COLO829 (cell line): ENCODE measurements at regions not wholly inside any gene's neighbourhood (a gene's known extent, or its start where the extent isn't known, plus 50 kb on each side); places are given as distances from the start of the nearest gene placed in this dataset.

ENCODE experiments used
- DNase-seq: peaks from one replicate; pipeline ENCODE4 v3.0.0; 2012; ENCODE audit warnings: low spot score

GRCh38 chrX:143171703-143172102, 146.0 kb downstream of the SPANXN4 start:
- no peak for DNase-seq

- DNase-seq: no peak
These were observed 140.1 kb downstream of the SPANXN4 start for GRCh38 chrX:143165778-143166177.

- no peak for DNase-seq
These were observed 114.0 kb downstream of the SPANXN4 start for GRCh38 chrX:143139681-143140080.

- DNase-seq: no peak
These were observed 95.7 kb downstream of the SPANXN4 start for GRCh38 chrX:143121477-143121876.

- no peak for DNase-seq
These were observed 89.7 kb downstream of the SPANXN4 start for GRCh38 chrX:143115466-143115865.

GRCh38 chrX:143095816-143096215, 70.1 kb downstream of the SPANXN4 start:
- DNase-seq: no peak

GRCh38 chrX:143095321-143095720, 69.6 kb downstream of the SPANXN4 start:
- DNase-seq: no peak

GRCh38 chrX:143094417-143095023, 68.8 kb downstream of the SPANXN4 start:
- no peak for DNase-seq
